ENCODE measurements at regions not wholly inside any gene's neighbourhood (a gene's known extent, or its start where the extent isn't known, plus 50 kb on each side); places are given as distances from the start of the nearest gene placed in this dataset.

DNA sequence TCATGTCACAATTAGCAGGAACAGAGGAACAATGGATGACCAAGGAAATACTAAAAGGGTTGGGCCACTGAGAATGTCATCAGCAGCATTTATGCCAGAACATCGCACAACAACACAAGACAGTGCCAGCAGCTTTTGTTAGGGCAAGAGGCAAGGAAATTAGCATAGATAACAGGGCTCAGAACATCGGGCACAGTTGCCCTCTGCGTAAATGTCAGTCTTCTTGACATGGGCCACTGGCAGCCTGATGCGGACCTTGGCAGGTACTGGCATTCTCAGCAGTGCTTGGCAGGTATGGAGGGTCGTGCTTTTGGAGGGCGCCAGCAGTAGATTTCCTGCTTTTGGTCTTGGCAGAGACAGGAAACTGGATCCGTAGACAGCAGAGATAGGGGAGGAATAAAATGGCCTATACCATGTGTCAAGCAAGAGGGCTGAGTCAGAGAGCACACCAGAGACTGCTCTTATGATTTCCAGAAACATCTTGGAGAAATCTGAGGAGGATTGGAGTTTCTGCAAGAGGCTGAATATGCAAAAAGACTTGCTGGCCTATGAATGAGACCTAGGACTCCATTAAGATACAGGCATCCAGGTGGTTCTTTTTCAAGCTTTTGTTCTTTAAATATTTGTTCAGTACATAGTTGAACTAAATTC lies 371.5 kb upstream of the MTPN start:
- TF ChIP-seq, protein P1, sequence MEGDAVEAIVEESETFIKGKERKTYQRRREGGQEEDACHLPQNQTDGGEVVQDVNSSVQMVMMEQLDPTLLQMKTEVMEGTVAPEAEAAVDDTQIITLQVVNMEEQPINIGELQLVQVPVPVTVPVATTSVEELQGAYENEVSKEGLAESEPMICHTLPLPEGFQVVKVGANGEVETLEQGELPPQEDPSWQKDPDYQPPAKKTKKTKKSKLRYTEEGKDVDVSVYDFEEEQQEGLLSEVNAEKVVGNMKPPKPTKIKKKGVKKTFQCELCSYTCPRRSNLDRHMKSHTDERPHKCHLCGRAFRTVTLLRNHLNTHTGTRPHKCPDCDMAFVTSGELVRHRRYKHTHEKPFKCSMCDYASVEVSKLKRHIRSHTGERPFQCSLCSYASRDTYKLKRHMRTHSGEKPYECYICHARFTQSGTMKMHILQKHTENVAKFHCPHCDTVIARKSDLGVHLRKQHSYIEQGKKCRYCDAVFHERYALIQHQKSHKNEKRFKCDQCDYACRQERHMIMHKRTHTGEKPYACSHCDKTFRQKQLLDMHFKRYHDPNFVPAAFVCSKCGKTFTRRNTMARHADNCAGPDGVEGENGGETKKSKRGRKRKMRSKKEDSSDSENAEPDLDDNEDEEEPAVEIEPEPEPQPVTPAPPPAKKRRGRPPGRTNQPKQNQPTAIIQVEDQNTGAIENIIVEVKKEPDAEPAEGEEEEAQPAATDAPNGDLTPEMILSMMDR (IDR thresholded peaks at IDR 0.05): no peak
- no peak for TF ChIP-seq POLR2A (IDR thresholded peaks at IDR 0.05)

Measured in esophagus squamous epithelium (tissue), 4 donors.